Myocyte (in vitro differentiated cells): ENCODE measurements at regions not wholly inside any gene's neighbourhood (a gene's known extent, or its start where the extent isn't known, plus 50 kb on each side); places are given as distances from the start of the nearest gene placed in this dataset.
A peak's percentile ranks its signal among the peaks of the same experiment; 100 is the strongest.
"Not testable (repeated sequence)": the region's sequence is repeated elsewhere in the genome, so short reads cannot be mapped to it uniquely, and the experiment has no call there.

Source experiments
- DNase-seq: peaks from one replicate; pipeline ENCODE4 v3.0.0-alpha.2; 2012; ENCODE audit warnings: low read depth

DNA sequence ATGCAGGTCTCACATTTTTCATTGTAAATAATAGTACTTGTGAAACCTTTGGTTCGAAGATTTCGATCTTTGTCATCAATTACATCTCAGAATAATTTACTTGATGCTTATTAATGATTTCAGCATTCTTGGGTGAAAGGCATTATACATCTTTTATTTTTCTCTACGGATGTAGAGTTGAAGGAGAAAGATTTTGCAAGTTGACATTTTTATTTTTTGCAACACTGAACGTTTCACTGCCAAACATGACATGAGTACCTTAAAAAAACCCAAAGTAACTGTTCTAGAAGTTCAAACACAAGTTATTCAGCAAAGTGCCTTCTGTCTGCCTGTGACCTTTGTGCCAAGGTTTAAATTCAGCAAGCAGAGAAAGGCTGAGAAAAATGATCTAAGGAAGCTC is 97.3 kb upstream of the SGK1 start:
- DNase-seq: no peak

DNA sequence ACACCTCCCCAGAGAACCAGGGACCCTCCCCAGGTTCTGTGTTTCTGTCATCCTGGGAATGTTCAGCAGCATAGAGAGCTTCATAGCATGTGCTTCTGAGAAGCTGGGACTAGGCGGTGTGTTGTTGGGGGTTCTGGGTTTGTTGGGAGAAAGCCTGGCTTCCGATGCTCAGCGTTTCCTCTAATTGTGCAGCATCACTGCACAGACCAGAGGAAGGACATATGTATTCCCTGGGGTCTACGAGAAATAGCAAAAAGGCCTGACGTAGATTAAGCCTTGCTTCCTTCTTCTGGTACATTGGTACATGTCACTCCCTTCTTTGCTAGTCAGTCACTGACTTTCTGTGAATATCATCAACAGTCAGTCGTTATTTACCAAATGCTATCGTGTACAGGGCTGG is 96.9 kb upstream of the SGK1 start:
- DNase-seq: no peak

DNA sequence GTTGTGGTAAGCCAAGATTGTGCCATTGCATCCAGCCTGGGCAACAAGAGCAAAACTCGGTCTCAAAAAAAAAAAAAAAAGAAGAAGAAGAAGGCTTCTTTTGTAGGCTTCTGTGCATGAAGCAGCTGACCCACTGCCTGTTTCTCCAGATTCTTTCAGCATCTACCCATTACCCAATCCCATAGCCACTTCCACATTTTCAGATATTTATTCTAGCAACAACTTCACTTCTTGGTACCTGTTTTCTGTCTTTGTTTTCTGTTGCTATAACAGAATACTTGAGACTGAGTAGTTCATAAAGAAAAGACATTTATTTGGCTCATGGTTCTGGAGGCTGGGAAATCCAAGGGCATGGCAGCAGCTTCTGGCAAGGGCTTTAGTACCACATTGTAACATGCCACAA is 95.3 kb upstream of the SGK1 start:
- no peak for DNase-seq

DNA sequence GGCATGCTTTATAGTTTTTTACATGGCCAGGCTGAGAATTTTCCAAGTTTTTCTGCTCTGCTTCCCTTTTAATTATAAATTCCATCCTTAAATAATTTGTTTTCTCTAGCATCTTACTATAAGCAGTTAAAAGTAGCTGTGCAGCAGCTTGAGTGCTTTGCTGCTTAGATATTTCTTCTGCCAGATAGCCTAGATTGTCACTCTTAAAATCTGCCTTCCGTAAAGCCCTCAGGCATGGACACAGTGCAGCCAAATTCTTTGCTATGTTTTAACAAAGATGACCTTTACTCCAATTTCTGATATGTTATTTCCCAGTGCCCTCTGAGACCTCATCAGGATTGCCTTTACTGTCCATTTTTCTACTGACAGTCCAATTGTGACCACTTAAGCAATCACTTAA is 92.6 kb upstream of the SGK1 start:
- DNase-seq: no peak

DNA sequence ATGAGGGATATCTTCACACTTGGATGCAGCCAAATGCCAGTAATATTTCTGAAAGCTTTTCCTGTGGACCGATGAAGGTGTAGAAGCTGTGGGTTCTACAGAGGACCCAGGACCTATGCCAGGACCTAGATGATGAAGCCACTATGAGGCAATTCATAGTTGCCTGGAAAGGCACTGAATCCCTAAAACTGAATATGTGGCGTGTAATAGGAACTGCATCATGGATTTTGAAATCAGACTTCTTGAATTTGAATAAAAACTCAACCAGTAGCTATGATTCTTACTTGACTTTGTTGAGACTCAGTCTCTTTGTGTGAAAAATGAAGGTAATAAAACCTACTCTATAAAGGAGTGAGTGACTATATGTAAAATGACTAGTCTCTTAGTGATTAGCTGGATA is 89.9 kb upstream of the SGK1 start:
- DNase-seq: no peak

DNA sequence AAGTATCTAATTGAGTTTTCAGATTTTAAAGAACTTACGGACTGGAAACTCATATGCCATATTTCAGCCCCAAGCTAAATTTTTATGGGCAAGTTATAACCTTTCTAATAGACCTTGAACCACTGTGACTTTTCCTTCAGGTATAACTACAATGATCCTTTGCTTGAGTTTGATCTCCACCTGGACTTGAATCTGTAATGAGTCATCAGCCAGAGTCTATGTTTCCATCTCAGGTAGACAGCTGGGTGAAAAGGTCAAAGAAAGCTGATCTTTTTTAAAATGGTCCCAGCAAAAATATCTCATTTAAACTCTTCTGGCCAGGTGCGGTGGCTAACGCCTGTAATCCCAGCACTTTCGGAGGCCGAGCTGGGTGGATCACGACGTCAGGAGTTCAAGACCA is 88.4 kb upstream of the SGK1 start:
- no peak for DNase-seq

DNA sequence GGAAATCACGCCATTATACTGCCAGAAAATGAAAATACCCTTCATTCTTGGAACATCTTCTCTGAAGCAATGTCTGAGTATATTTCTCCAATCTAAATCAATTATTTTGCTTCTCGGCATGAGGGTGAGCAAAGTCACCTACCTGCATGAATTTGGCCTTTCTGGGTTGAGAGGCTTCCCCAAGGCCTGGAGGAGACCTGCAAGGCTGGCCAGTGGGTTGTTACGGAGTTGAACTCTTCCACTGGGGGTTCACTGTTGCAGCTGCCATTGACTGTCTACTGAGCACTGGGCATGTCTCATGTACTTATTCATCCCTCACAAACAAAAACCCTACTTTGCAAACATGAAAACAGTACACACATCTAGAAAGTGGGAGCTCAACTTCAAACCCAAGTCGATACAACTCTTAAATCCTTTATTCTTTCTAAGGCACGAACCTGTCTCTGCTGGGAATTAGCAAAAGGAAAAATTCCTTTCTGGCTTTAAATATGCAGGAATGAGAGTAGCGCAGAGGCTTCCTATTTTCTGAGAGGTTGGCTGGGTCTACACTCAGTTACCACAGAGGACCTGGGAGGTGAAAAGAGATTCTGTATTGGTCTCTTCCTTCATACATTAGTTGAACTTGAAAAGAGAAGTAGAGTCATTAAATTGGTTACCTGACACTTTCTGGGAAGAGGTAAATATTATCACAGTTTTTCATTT is 87.6 kb upstream of the SGK1 start:
- DNase-seq: no peak

DNA sequence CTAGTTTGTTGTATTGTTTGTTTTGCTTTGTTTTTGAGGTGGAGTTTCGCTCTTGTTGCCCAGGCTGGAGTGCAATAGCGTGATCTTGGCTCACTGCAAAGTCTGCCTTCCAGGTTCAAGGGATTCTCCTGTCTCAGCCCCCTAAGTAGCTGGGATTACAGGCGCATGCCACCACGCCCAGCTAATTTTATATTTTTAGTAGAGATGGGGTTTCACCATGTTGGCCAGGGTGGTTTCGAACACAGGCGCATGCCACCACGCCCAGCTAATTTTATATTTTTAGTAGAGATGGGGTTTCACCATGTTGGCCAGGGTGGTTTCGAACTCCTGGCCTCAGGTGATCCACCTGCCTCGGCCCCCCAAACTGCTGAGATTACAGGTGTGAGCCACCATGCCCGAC is 85.4 kb upstream of the SGK1 start:
- peak; percentile 29 for DNase-seq

DNA sequence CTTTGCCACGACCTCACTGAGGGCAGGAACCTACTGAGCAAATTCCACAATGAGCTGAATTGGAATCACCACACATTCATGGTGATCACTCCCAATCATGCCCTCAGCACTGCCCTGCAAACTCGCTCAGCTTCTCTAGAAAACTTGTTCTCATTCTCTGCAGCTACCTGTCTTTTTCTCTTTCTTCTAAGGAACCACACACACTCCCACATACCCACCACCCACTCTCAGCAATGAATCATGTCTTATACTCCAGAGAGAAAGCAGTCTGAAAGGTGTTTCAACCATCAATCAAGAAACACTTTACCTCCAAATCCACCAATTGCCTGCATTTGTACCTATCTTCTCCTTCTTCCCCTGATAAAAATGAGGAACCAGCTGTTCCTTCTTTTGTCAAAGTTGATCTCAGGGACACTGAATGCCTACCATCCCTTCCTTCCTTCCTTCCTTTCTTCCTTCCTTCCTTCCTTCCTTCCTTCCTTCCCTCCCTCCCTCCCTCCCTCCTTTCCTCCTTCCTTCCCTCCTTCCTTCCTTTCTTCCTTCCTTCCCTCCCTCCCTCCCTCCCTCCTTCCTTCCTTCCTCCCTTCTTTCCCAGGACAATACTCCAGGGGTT is 84.6 kb upstream of the SGK1 start:
- DNase-seq: no peak

DNA sequence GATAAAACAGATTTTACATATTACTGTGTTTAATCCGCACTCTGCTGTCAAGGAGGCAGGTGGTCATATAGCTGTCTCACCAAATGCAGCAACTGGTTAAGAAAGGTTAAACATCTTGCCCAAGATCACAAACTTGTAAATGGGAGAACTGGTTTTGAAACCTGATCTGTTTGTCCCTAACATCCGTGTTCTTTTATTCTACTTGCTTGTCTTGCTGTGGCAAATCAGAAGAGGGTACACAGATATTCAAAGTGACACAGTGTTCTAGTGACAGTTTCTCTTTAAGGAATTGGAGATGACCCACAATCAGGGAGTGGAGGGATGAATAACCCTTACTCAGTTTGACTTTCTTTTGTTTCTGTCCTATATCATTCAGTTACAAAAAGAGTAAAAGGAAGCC is 83.0 kb upstream of the SGK1 start:
- DNase-seq: peak; percentile 7

DNA sequence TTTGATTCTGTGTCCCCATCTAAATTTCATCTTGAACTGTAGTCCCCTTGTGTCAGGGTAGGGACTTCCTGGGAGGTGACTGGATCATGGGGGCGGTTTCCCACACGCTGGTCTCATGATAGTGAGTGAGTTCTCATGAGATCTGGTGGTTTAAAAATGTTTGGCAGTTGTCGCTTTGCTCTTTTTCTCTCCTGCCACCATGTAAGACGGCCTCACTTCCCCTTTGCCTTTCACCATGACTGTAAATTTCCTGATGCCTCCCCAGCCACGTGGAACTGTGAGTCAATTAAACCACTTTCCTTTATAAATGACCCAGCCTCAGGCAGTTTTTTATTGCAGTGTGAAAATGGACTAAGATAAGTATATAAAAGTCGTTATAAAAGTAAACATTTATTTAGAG is 80.5 kb upstream of the SGK1 start:
- DNase-seq: peak; percentile 19

DNA sequence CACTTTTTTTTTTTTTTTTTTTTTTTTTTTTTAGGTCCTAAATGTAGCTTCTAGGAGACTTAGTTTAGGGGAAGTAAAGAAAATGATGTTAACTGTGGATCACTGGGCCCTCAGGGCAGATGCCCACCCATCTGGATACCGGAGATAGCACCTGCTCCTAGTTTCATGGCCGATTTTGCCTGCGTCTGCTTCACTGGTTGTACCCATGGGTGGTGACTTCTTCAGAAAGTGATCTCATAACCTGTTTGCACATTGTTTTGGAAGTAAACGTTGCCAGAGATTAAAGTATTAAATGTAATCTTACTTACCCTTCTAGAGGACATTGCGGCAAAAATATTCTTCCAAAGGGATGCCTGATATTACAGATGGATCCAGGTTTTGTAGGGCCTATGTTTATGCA is 79.8 kb upstream of the SGK1 start:
- no peak for DNase-seq

DNA sequence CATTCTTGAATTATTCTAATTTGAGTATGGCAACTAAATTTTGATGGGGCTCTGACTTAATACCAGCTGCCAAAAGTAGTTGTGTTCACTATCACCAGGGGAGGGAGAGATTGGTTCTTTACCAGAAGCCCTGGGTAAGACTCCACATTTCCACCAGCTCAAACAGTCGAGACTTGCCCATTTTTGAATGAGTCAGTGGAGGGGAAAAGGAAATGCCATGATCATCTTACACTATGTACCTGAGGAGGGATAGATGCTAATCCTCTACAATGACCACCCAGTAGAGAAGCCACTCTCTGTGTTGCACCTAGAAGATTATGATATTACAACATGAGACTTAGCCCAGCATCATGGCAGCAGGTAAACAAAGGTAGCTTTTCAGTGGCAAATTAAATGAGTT is 77.0 kb upstream of the SGK1 start:
- DNase-seq: no peak

DNA sequence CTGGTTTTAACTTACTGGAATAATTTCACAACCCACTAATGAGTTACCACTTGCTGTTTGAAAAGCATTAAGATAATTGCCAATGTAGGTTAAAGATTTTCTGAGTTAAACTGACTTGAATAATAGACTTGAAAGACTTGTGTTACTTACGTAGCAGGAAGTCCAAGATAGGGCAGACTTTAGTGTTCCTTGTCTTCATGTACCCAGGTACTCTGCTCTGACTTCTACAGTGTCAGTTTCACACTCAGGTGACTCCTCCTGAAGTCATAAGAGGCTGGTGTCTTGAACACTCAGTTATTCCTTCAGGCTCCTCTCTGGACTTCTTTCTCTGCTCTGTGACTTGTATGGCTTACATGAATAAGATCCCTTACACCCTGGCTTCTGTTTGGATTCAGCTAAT is 76.3 kb upstream of the SGK1 start:
- no peak for DNase-seq

DNA sequence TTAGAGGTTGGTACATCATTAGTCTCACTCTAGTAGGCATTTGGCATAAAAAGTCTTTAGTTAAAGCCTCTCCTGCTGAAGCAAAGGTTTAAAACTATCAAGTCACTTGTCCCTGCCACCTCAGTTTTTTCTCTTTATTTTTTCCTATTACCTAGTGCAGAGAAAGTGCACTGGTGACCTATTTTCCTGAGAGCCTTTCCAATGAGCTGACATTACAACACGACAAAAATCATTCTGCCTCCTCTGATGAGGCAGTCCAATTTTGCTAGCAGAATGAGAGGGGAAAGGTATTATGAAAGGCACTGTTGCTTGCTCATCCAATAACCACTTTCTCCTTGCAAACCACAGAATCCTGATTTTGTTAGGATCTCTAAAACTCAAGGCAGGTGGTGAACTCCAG is 73.3 kb upstream of the SGK1 start:
- DNase-seq: no peak

DNA sequence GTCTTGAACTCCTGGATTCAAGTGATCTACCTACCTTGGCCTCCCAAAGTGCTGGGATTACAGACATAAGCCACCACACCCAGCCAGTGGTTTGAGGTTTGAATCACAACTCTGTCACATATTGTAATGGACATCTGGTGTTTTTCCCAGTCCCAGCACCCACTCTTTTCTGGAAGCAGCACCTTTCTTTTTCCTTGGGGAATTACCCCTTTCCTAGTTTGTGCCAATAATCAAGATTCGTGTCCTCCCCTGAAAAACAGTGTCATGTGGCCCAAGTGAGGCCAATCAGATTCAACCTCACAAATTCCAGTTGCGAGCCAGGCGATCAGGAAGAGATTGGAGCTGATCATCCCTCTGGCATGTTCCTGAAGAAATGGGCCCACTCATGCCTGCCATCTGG is 71.7 kb upstream of the SGK1 start:
- no peak for DNase-seq

DNA sequence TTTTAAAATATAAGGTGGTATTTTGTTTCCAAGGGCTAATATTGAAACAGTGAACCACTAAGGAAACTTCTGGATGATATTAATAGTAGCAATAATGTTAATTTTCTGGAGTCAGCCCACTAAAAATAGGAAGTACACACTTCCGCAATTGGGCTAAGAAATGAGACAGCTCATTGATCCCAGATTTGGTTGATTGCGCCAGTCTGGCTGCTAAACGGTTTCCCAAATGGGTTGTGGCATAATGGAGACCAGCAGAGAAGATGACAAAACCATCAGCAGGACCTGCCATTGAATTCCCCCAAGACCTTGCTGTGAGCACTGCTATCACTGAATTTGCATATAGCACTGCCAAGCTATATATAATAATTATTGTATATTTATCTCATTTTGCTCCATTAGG is 71.2 kb upstream of the SGK1 start:
- DNase-seq: no peak

DNA sequence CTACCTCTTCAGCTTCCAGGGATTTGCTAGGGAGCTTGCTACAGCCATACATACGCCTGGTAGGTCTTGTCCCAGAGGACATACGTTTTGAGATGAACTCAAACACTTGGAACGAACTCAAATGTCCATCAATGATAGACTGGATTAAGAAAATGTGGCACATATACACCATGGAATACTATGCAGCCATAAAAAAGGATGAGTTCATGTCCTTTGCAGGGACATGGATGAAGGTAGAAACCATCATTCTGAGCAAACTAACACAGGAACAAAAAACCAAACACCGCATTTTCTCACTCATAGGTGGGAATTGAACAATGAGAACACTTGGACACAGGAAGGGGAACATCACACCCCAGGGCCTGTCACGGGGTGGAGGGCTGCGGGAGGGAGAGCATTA is 68.6 kb upstream of the SGK1 start:
- DNase-seq: not testable (repeated sequence)

DNA sequence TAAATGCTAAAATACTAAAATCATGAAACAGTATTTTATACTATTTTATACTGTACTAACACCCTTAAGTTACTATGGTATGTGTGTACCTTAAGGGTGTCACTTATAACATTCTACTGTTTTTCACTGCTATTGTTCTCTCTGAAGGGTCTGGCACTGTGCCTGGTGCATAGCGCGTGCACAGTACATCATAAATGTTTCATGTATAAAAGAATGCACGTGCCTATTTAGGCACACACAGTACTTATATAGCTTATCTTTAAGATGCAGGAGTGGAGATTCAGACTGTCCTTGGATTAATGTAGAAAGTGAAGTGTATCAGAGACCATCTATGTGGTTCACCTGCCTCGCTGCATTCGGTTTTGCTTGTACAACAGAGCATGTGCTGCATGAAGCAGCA is 64.0 kb upstream of the SGK1 start:
- no peak for DNase-seq

DNA sequence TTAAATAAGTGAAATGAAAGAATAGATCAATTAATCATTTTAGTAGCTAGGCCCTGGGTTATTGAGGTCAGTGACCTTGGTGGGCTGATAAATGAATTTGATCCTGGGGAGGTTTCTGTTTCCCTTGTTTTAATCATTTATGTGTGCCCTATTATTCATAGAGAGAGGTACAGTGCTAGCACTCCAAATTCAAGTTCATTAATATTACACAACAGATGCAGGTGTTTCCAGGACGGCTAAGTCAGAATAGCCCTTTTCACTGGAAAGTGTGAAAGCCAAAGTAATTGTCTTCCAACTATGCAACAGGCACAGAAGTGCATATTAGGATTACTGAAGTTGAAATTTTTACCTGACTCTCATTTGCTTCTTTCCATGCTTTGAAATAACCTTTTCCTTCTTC is 61.7 kb upstream of the SGK1 start:
- no peak for DNase-seq

DNA sequence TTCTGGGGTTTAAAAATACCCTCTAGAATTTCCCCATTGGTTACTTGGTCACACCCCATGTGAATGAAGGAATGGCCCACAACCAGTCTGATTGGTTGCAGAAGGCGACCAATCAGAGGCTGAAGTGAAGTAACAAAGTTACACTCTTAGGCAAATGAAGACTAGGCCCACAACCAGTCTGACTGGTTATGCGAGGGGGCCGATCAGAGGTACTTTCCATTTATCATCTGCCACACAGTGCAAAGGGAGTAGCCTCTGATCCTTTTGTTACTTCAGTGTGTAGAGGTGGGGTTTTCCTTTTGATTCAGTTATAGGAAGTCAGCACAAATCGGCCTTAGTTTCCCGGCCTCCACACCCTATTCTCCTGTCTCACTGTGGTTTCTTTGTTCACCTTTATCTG is 61.2 kb upstream of the SGK1 start:
- peak; percentile 32 for DNase-seq

DNA sequence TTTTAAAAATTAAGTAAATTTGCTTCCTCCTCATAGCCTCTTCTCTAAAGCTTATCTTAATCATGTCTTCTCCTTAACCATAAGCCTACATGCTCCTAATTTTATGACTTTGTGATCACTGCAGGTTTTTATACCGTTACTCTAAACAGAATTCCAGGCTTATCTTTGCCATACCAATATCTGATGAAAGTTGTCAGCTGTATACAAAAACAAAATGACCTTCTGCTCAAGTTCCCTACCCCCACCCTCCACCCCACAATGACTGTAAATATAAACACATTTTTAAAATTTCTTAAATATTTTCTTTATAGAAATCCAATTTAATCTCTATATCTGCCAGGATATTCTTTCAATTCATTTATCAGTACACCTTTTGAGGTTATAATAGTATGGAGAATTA is 60.5 kb upstream of the SGK1 start:
- no peak for DNase-seq

DNA sequence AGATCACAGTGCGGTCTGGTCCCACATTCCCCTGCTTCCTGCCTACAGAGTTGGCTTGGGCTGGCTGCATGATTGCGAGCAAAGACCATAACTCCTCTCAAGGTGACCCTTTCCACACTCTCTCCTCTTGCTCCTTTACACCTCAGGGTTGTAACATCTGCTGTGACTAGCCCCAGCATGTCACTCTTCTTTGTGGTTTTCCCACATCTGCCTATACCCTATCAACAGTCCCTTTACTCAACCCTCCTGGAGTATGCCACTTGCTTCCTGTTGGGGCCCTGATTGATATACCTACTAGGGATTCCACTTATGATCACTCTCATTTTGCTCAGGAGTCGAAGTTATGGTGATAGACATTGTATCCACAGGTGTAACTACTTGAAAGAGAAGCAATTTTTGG is 58.9 kb upstream of the SGK1 start:
- DNase-seq: no peak

DNA sequence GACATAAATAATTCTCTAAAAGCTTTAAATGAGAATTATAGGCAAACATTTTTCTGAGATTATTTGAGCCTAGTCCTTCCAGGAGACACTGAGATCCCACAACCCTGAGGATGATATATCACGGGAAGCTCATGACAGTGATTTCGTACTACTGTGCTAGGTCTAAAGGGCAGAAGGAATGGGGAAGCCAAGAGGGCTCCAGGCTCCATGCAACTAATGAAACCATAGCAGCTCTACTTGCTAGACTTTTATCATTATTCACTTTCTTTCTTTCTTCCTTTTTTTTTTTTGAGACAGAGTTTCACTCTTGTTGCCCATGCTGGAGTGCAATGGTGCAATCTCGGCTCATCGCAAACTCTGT is 57.3 kb upstream of the SGK1 start:
- no peak for DNase-seq
